ENCODE measurements at regions not wholly inside any gene's neighbourhood (a gene's known extent, or its start where the extent isn't known, plus 50 kb on each side); places are given as distances from the start of the nearest gene placed in this dataset.

- TF ChIP-seq CEBPB (IDR thresholded peaks at IDR 0.05) (no peak), NFIC (IDR thresholded peaks at IDR 0.05) (no peak), EP300 (IDR thresholded peaks at IDR 0.05; ENCODE audit: borderline replicate concordance) (no peak), TCF12 (IDR thresholded peaks at IDR 0.05; ENCODE audit: low read depth) (no peak), RAD21 (IDR thresholded peaks at IDR 0.05; ENCODE audit: low read depth) (no peak), REST (IDR thresholded peaks at IDR 0.05; ENCODE audit: low read depth) (no peak), MAX (IDR thresholded peaks at IDR 0.05) (no peak), USF1 (IDR thresholded peaks at IDR 0.05) (no peak), YY1 (IDR thresholded peaks at IDR 0.05; ENCODE audit: low read depth) (no peak), EGR1 (IDR thresholded peaks at IDR 0.05) (no peak), ZBTB7A (IDR thresholded peaks at IDR 0.05; ENCODE audit: low read depth) (no peak), CREB1 (IDR thresholded peaks at IDR 0.05; ENCODE audit: low read depth) (no peak), TAF1 (IDR thresholded peaks at IDR 0.05; ENCODE audit: low read depth) (no peak)
Measured at GRCh38 chr7:16942929-16943509, 61.2 kb upstream of the AGR3 start.

- no peak for TF ChIP-seq YY1 (IDR thresholded peaks at IDR 0.05; ENCODE audit: low read depth)
- TF ChIP-seq FOXM1 (IDR thresholded peaks at IDR 0.05; ENCODE audit: borderline replicate concordance, low read depth): no peak
- TF ChIP-seq MAX (IDR thresholded peaks at IDR 0.05): no peak
- TF ChIP-seq ZBTB7A (IDR thresholded peaks at IDR 0.05; ENCODE audit: low read depth): no peak
- no peak for TF ChIP-seq CEBPB (IDR thresholded peaks at IDR 0.05)
- TF ChIP-seq USF1 (IDR thresholded peaks at IDR 0.05): no peak
- no peak for TF ChIP-seq TEAD4 (IDR thresholded peaks at IDR 0.05)
- no peak for TF ChIP-seq EP300 (IDR thresholded peaks at IDR 0.05; ENCODE audit: borderline replicate concordance)
- no peak for TF ChIP-seq NFIC (IDR thresholded peaks at IDR 0.05)
- TF ChIP-seq TAF1 (IDR thresholded peaks at IDR 0.05; ENCODE audit: low read depth): no peak
- no peak for TF ChIP-seq REST (IDR thresholded peaks at IDR 0.05; ENCODE audit: low read depth)
- TF ChIP-seq RAD21 (IDR thresholded peaks at IDR 0.05; ENCODE audit: low read depth): no peak
- no peak for TF ChIP-seq CREB1 (IDR thresholded peaks at IDR 0.05; ENCODE audit: low read depth)
Measured at GRCh38 chr7:16944936-16945335, 63.2 kb upstream of the AGR3 start.

- no peak for TF ChIP-seq TCF12 (IDR thresholded peaks at IDR 0.05; ENCODE audit: low read depth)
- TF ChIP-seq TAF1 (IDR thresholded peaks at IDR 0.05; ENCODE audit: low read depth): no peak
- TF ChIP-seq FOXM1 (IDR thresholded peaks at IDR 0.05; ENCODE audit: borderline replicate concordance, low read depth): no peak
Measured at GRCh38 chr7:16945372-16945771, 63.6 kb upstream of the AGR3 start.

- TF ChIP-seq TCF12 (IDR thresholded peaks at IDR 0.05; ENCODE audit: low read depth): no peak
- TF ChIP-seq ZBTB7A (IDR thresholded peaks at IDR 0.05; ENCODE audit: low read depth): no peak
- TF ChIP-seq NFIC (IDR thresholded peaks at IDR 0.05): no peak
- no peak for TF ChIP-seq YY1 (IDR thresholded peaks at IDR 0.05; ENCODE audit: low read depth)
Measured at GRCh38 chr7:16951483-16952080, 69.8 kb upstream of the AGR3 start.

- TF ChIP-seq TAF1 (IDR thresholded peaks at IDR 0.05; ENCODE audit: low read depth) (no peak), NFIC (IDR thresholded peaks at IDR 0.05) (no peak), TCF12 (IDR thresholded peaks at IDR 0.05; ENCODE audit: low read depth) (no peak), EGR1 (IDR thresholded peaks at IDR 0.05) (no peak), REST (IDR thresholded peaks at IDR 0.05; ENCODE audit: low read depth) (no peak), FOXM1 (IDR thresholded peaks at IDR 0.05; ENCODE audit: borderline replicate concordance, low read depth) (no peak), CREB1 (IDR thresholded peaks at IDR 0.05; ENCODE audit: low read depth) (no peak), CEBPB (IDR thresholded peaks at IDR 0.05) (no peak), RAD21 (IDR thresholded peaks at IDR 0.05; ENCODE audit: low read depth) (no peak), YY1 (IDR thresholded peaks at IDR 0.05; ENCODE audit: low read depth) (no peak)
Measured at GRCh38 chr7:16954321-16954720, 72.5 kb upstream of the AGR3 start.

Measured in Ishikawa (cell line).